Adrenal gland (tissue), 5 donors: ENCODE measurements at regions not wholly inside any gene's neighbourhood (a gene's known extent, or its start where the extent isn't known, plus 50 kb on each side); places are given as distances from the start of the nearest gene placed in this dataset.

ENCODE experiments used
- POLR2A ChIP-seq, 2 donors: fragments of 450-650 bp; IDR thresholded peaks; one replicate each; pipeline ENCODE4 v1.6.1; 2017; ENCODE audit warnings: antibody characterized with exemption in 2 of 2, mild to moderate bottlenecking in 2 of 2, moderate library complexity in 1 of 2
- TF ChIP-seq, protein P1 (sequence below), 6 experiments: fragments of 450-650 bp in 4 of 6; fragments of 200-600 bp in 2 of 6; sonication (generic) in 1 of 6; IDR thresholded peaks; 1 replicate in 5 of 6; 2 replicates in 1 of 6; pipeline versions ENCODE4 v1.5.1 to v1.8.0; 2016 to 2021; ENCODE audit warnings: antibody characterized with exemption in 6 of 6, mild to moderate bottlenecking in 2 of 6, moderate library complexity in 1 of 6
- donor health status: DM: no; HTN: no; CAD: no.

DNA sequence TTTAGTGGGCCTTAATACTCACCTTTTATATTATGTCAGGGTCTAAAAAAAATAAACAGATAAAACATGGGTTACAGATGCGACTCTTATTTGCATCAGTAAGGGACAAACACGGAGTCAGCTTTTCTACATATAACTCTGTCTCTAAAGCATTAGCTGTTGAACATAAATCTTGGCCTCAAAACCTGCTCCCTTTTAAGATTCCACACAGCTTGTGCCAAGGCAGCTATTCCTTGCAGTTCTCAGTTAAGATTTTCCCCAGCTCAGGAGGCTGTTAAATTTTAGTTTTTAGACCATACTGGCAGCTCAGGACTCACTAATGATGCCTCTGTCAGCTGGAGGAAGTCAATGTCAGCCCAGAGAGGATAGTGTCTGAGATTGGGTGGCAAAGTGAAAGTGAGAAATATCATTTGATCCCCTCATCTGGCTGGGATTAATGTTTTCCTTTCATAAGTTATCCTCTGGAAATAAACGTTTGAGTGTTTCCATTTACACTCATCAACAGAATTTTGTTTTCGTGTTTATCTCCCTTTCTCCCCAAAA lies 287.5 kb downstream of the ELAVL2 start:
- TF ChIP-seq, protein P1, sequence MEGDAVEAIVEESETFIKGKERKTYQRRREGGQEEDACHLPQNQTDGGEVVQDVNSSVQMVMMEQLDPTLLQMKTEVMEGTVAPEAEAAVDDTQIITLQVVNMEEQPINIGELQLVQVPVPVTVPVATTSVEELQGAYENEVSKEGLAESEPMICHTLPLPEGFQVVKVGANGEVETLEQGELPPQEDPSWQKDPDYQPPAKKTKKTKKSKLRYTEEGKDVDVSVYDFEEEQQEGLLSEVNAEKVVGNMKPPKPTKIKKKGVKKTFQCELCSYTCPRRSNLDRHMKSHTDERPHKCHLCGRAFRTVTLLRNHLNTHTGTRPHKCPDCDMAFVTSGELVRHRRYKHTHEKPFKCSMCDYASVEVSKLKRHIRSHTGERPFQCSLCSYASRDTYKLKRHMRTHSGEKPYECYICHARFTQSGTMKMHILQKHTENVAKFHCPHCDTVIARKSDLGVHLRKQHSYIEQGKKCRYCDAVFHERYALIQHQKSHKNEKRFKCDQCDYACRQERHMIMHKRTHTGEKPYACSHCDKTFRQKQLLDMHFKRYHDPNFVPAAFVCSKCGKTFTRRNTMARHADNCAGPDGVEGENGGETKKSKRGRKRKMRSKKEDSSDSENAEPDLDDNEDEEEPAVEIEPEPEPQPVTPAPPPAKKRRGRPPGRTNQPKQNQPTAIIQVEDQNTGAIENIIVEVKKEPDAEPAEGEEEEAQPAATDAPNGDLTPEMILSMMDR (IDR thresholded peaks at IDR 0.05), result no peak
- TF ChIP-seq POLR2A (IDR thresholded peaks at IDR 0.05), result no peak
